Coronary artery (tissue), 2 donors: ENCODE measurements at regions not wholly inside any gene's neighbourhood (a gene's known extent, or its start where the extent isn't known, plus 50 kb on each side); places are given as distances from the start of the nearest gene placed in this dataset.

ENCODE experiments used
- DNase-seq: peaks from one replicate; pipeline ENCODE4 v3.0.0-alpha.2; 2017; ENCODE audit warnings: low spot score
- H3K27ac ChIP-seq, 2 donors: fragments of 200-600 bp; sonication (generic); one replicate each; pipeline ENCODE4 v1.5.1; 2016 to 2019
- H3K4me3 ChIP-seq: fragments of 200-600 bp; sonication (generic); 2 replicates; pipeline ENCODE4 v1.5.1; 2016; ENCODE audit warnings: mild to moderate bottlenecking, moderate library complexity
- CTCF ChIP-seq: fragments of 200-600 bp; sonication (generic); IDR thresholded peaks from one replicate; pipeline ENCODE4 v1.5.1; 2019; ENCODE audit warnings: antibody characterized with exemption

DNA sequence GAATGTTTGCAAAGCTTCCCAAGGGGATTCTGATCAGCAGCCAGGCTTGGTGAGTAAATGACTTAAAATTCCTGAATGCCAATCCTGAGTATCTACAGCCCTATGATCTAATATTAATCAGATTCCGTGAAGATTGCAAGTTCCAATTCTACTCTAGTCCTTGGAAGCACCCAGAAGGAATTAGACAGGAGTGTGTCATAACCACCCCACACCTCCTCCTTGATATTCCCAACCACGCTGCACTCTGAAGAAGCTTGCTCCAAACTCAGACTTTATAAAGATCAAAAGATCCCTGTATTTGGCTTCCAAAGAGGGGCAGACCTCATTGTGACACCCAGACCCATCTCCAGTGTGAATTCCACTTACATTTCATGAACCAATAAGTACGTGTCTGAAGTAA, 306.0 kb downstream of the BCL11B start:
- Histone ChIP-seq H3K27ac (no peak overlapping the region), H3K4me3 (no peak overlapping the region)
- TF ChIP-seq CTCF: no peak
- DNase-seq: no peak

DNA sequence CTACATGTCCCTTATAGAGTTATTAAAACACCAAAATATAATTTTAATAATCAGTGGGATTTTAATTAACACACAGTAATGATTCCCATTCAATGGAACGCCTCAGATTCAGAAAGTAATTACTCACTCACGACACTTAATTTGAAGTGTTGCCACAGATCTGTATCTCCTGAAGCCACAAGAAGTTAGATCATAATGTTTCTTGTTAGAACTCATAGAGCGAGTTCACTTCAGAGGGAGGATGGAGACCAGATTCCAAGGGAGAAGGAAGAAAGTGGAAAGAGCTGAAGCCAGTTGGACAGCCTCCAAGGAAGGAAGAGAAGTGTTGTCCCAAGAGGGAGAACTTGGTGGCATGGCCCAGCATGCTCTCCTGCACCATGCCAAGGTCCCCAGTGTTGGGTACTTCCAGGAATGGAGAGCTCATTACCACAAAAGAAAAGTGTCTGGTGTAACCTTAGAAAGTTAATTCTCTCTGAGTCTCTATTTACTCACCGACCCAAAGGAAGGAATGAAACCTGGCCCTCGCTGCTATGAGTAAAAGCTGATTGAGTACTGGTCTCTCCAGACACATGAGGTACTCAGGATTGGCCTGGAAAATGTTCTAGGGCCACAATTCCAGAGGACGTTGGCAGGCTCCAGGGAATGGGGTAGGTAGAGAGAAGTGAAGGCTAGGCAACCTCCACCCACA, 305.4 kb downstream of the BCL11B start:
- no peak for TF ChIP-seq CTCF
- no peak overlapping the region for H3K4me3 ChIP-seq
- DNase-seq: no peak
- no peak overlapping the region for H3K27ac ChIP-seq

- no peak for TF ChIP-seq CTCF
- no peak for DNase-seq
- Histone ChIP-seq H3K27ac (no peak overlapping the region), H3K4me3 (no peak overlapping the region)
Measured at GRCh38 chr14:98974113-98974512, 297.9 kb downstream of the BCL11B start.

DNA sequence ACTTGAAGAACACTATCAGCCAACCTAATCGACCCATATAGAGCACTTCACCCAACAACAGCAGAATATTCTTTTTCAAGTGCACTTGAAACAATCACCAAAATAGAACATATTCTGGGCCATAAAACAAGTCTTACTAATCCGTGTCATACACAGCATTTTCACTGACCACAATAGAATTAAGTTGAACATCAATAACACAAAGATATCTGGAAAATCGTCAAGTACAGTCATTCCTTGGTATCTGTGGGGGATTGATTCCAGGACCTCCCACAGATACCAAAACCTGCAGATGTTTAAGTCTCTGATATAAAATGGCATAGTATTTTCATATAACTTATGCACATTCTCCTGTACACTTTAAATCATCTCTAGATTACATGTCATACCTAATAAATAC, 295.7 kb downstream of the BCL11B start:
- DNase-seq: no peak
- no peak for TF ChIP-seq CTCF
- H3K4me3 ChIP-seq: no peak overlapping the region

DNA sequence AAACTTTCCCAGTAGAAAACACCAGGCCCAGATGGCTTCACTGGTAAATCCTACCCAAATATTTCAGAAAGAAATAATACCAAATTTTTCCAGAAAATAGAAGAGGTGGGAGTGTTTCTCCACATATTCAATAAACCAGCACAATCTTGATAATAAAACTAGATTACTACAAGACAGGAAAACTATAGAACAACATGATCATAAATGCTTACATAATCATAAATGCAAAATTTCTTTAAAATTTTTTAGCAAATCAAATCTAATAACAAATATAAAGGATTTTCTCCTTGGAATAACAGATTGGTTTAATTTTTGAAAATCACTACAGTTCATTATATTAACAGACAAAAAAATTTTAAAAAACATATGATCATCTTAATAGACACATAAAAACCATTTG, 294.5 kb downstream of the BCL11B start:
- DNase-seq: no peak
- H3K27ac ChIP-seq: no peak overlapping the region
- H3K4me3 ChIP-seq: no peak overlapping the region
- TF ChIP-seq CTCF: no peak

More for the DNA sequence above, 295.7 kb downstream of the BCL11B start:
- H3K27ac ChIP-seq: no peak overlapping the region

DNA sequence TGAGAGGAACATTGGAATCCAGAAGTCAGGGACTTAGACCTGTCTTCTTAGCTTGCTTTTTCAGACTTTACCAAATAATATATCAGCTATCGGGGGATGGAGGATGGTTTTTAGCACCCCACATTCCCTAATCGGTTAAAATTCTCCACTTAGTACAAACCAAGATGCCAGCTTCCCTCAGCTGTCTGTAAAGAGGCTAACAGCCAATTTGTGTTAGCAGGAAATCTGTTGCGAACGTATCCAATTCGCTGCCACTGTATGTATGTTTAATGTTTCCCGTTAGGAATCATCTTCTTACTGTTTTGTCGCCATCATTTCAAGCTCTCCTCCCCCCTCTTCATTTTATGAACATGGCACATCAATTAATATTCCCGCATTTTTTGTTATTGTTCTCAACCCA, 289.0 kb downstream of the BCL11B start:
- TF ChIP-seq CTCF: no peak
- Histone ChIP-seq H3K27ac (no peak overlapping the region), H3K4me3 (no peak overlapping the region)
- no peak for DNase-seq

DNA sequence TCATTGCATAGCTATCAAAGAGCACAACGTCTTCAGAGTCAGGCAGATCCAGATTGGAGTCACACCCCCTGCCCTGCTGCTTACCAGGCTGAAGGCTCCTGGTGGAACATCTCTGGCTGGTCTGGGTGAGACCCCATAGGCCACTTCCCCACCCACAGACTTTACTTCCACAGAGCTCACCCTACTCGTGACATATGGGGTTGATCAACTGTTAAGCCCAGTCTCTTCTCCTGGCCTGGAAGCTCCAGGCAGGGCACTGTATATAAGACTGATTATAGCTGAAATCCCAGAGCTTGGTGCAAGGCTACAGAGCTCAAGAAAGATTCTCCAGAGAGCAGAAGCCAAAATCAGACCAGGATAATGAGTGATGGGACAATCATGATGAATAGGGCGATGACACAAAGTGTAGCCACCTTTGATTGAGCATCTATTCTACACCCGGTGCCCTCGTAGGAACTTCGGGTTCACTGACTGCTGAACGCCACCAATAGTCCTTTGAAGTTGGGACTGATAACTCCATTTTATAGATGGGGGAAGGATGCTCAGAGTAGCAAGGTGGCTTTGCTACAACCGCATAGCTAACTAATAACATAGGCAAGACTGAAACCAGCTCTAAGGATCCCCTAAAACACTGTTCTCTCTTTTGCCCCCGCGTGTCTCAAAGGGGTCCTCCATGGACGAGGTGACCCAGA, 287.8 kb downstream of the BCL11B start:
- no peak overlapping the region for H3K27ac ChIP-seq
- TF ChIP-seq CTCF: no peak
- no peak overlapping the region for H3K4me3 ChIP-seq
- DNase-seq: peak; percentile 54
